ENCODE measurements at regions not wholly inside any gene's neighbourhood (a gene's known extent, or its start where the extent isn't known, plus 50 kb on each side); places are given as distances from the start of the nearest gene placed in this dataset.

DNA sequence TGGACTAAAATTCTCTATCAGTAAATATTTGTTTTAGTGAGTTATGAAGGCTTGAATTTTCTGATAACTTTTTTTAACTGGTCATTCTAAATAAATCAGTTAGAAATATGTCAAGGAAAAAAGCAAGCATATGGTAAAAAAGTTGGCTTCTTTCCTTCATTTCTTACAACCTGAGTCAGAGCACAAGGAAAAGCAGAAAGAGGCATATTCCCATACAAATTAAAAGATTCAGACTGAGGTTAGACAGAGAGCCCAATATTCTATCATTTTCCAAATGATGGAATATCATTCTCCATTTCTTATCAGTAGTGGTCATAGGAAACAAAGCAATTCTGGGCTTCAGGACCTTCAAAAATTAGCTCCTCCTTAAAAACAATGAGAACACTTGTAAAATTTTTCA, 732.1 kb downstream of the MAT2B start:
- TF ChIP-seq POLR2A (IDR thresholded peaks at IDR 0.05) (no peak), EP300 (IDR thresholded peaks at IDR 0.05; ENCODE audit: low read depth) (no peak)
- TF ChIP-seq, protein P1, sequence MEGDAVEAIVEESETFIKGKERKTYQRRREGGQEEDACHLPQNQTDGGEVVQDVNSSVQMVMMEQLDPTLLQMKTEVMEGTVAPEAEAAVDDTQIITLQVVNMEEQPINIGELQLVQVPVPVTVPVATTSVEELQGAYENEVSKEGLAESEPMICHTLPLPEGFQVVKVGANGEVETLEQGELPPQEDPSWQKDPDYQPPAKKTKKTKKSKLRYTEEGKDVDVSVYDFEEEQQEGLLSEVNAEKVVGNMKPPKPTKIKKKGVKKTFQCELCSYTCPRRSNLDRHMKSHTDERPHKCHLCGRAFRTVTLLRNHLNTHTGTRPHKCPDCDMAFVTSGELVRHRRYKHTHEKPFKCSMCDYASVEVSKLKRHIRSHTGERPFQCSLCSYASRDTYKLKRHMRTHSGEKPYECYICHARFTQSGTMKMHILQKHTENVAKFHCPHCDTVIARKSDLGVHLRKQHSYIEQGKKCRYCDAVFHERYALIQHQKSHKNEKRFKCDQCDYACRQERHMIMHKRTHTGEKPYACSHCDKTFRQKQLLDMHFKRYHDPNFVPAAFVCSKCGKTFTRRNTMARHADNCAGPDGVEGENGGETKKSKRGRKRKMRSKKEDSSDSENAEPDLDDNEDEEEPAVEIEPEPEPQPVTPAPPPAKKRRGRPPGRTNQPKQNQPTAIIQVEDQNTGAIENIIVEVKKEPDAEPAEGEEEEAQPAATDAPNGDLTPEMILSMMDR (IDR thresholded peaks at IDR 0.05): no peak

Data from transverse colon (tissue), 3 donors.